ENCODE measurements at regions not wholly inside any gene's neighbourhood (a gene's known extent, or its start where the extent isn't known, plus 50 kb on each side); places are given as distances from the start of the nearest gene placed in this dataset.

GRCh38 chr5:135243556-135244285 is 155.3 kb downstream of the MACROH2A1 start:
- Histone ChIP-seq H3K4me1 (peaks cover 58% of the 10 kb centered on the region), H3K4me2 (no peak overlapping the region), H3K4me3 (no peak overlapping the region), H3K27ac (peak overlapping the region in 1 of 2 experiments; percentile 93; a peak in 3 of 6 replicates), H3K9me3 (no peaks in the 10 kb centered on the region)
- 94% methylated on average over 21 of the region's 22 CpGs for WGBS (ENCODE audit: missing lambda C conversion rate)
- ATAC-seq (no peak), FAIRE-seq (no peak), DNase-seq (ENCODE audit: low read depth in 1 of 2, low spot score in 1 of 2) (no peak)
- CTCF ChIA-PET = interaction anchor here (1.9 to 2.4 kb wide), 2 partner anchors 19 to 52 kb away, joined by 5 to 11 read pairs; no protein-coding TSS in a partner anchor
- TF ChIP-seq ZC3H11A (IDR thresholded peaks at IDR 0.05) (no peak), ELK1 (IDR thresholded peaks at IDR 0.05; ENCODE audit: low read depth, low read length) (no peak), EHF (CRISPR knock-in tag; IDR thresholded peaks at IDR 0.05) (no peak), FOXS1 (CRISPR knock-in tag; IDR thresholded peaks at IDR 0.05) (no peak), ZSCAN20 (CRISPR knock-in tag; IDR thresholded peaks at IDR 0.05) (no peak), RNF2 (IDR thresholded peaks at IDR 0.05; ENCODE audit: borderline replicate concordance, low read depth) (no peak)
- POLR2A ChIA-PET = no interaction called here

- H3K4me3 ChIP-seq = no peak overlapping the region
- no peak overlapping the region for H3K4me2 ChIP-seq
- TF ChIP-seq ZFP36 (IDR thresholded peaks at IDR 0.05; ENCODE audit: borderline replicate concordance, partially characterized antibody) (no peak), RARB (CRISPR knock-in tag; IDR thresholded peaks at IDR 0.05) (no peak), REST (IDR thresholded peaks at IDR 0.05) (no peak), EHF (CRISPR knock-in tag; IDR thresholded peaks at IDR 0.05) (no peak), MYC (IDR thresholded peaks at IDR 0.05; ENCODE audit: borderline replicate concordance, low read length) (no peak), ESRRA (IDR thresholded peaks at IDR 0.05; ENCODE audit: borderline replicate concordance, low read length) (no peak), MAZ (IDR thresholded peaks at IDR 0.05; ENCODE audit: borderline replicate concordance, low read depth, low read length) (no peak), TP53 (CRISPR knock-in tag; IDR thresholded peaks at IDR 0.05) (no peak), HES2 (IDR thresholded peaks at IDR 0.05) (no peak), POLR2A (IDR thresholded peaks at IDR 0.05; ENCODE audit: low read length) (no peak), HOXA7 (CRISPR knock-in tag; IDR thresholded peaks at IDR 0.05) (no peak), SMC3 (IDR thresholded peaks at IDR 0.05) (no peak), EHMT2 (IDR thresholded peaks at IDR 0.05; ENCODE audit: low read depth) (no peak), ZNF302 (CRISPR knock-in tag; IDR thresholded peaks at IDR 0.05) (no peak), CEBPB (IDR thresholded peaks at IDR 0.05) (no peak), PHF8 (IDR thresholded peaks at IDR 0.05; ENCODE audit: borderline replicate concordance, low read depth) (no peak), CHD2 (IDR thresholded peaks at IDR 0.05; ENCODE audit: low read length, partially characterized antibody) (no peak), FOSL2 (IDR thresholded peaks at IDR 0.05) (no peak), FOSL2 (CRISPR knock-in tag; IDR thresholded peaks at IDR 0.05) (no peak), CTCF (IDR thresholded peaks at IDR 0.05) (no peak)
- ChIA-PET CTCF (interaction anchor here (1.3 to 2.4 kb wide), 3 partner anchors 19 to 77 kb away, joined by 3 to 11 read pairs (median 5); no protein-coding TSS in a partner anchor), POLR2A (no interaction called here)
- DNase-seq (ENCODE audit: low read depth in 1 of 2, low spot score in 1 of 2) = no peak
- H3K27ac ChIP-seq = peak overlapping the region; percentile 3 to 93; a peak in 4 of 6 replicates
- ATAC-seq = no peak
- H3K4me1 ChIP-seq = peaks cover 51% of the 10 kb centered on the region
- H3K9me3 ChIP-seq = no peaks in the 10 kb centered on the region
- 84% methylated on average over 8 of the region's 8 CpGs for WGBS (ENCODE audit: missing lambda C conversion rate)
- FAIRE-seq = no peak
Measured at GRCh38 chr5:135242866-135243555, 156.0 kb downstream of the MACROH2A1 start.

Measured in A549 (cell line).